GM12875 (cell line): ENCODE measurements at regions not wholly inside any gene's neighbourhood (a gene's known extent, or its start where the extent isn't known, plus 50 kb on each side); places are given as distances from the start of the nearest gene placed in this dataset.
A peak's percentile ranks its signal among the peaks of the same experiment; 100 is the strongest.

Source experiments
- H3K4me3 ChIP-seq: one replicate; pipeline ENCODE4 v1.5.1; 2011; ENCODE audit warnings: low read depth, low read length, control low read depth
- TF ChIP-seq, protein P1 (sequence below): IDR thresholded peaks from 2 replicates; pipeline ENCODE4 v1.5.1; 2011; ENCODE audit warnings: low read depth, mild to moderate bottlenecking, control low read depth, inconsistent platforms, low read length, moderate library complexity, borderline replicate concordance; ENCODE audit not compliant: insufficient read depth

DNA sequence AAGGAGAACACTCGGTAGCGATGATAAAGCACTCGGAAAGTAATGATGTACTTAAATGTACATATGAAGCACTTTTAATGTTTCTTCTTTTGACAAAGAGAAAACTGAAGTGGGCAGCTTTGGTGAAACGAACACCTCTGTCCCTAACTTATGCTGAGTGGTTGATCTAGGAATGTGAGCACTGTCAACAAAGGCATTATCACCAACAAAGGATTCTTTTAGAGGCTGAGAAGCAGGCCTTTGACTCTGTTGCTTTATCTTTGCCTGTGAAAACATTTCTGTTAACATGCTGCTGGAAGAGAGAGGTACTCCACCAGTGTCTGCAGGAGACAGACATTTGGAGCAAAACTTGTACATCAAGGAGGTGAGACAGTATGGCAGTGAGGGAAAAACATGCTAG, 103.2 kb upstream of the VRK1 start:
- no peak overlapping the region for H3K4me3 ChIP-seq
- TF ChIP-seq, protein P1, sequence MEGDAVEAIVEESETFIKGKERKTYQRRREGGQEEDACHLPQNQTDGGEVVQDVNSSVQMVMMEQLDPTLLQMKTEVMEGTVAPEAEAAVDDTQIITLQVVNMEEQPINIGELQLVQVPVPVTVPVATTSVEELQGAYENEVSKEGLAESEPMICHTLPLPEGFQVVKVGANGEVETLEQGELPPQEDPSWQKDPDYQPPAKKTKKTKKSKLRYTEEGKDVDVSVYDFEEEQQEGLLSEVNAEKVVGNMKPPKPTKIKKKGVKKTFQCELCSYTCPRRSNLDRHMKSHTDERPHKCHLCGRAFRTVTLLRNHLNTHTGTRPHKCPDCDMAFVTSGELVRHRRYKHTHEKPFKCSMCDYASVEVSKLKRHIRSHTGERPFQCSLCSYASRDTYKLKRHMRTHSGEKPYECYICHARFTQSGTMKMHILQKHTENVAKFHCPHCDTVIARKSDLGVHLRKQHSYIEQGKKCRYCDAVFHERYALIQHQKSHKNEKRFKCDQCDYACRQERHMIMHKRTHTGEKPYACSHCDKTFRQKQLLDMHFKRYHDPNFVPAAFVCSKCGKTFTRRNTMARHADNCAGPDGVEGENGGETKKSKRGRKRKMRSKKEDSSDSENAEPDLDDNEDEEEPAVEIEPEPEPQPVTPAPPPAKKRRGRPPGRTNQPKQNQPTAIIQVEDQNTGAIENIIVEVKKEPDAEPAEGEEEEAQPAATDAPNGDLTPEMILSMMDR: no peak

DNA sequence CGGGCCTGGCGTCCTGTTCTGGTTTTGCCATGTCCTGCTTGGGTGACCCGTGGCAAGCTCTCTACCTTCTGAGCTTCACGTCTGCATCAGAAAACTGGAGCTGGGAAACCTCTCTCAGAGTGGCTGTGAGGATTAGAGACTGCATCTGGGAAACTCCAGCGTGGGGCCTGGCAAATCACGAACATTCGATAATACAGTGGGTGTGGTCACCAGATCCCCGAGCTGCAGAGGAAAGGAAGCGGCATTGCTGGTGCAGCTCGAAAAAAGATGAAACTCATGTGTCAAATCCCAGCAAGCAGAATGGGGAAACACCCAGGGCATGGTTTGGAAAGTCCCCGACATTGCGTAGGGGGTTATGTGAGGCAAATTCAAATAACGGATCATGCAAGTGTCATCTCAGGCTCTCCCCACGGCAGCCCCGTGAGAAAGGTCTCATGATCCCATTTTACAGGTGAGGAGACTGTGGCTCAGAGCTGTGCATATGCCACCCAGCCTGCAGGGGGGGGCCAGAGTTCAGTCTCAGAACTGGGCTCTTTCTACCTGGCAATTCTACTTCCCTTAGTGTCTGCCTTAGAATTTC, 98.1 kb upstream of the VRK1 start:
- TF ChIP-seq, protein P1: peak; percentile 69
- no peak overlapping the region for H3K4me3 ChIP-seq

DNA sequence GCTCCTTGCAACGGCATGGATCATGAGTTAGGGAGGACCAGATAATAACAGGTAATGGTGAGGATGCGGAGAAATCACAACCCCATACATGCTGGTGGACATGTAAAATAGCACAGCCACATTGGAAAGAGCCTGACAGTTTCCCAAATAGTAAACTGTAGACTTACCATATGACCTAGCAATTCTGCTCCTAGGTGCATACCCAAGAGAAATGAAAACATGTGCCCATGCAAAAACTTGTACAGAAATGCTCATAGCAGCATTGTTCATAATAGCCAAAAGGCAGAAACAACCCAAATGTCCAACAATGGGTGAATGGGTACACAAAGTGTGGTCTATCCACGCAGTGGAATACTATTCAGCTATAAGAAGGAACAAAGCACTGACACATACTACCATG, 97.5 kb upstream of the VRK1 start:
- H3K4me3 ChIP-seq: no peak overlapping the region
- TF ChIP-seq, protein P1: no peak

- TF ChIP-seq, protein P1: no peak
- no peak overlapping the region for H3K4me3 ChIP-seq
Observed at GRCh38 chr14:96702831-96703230, 94.4 kb upstream of the VRK1 start.

GRCh38 chr14:96705422-96706092, 91.6 kb upstream of the VRK1 start:
- no peak overlapping the region for H3K4me3 ChIP-seq
- TF ChIP-seq, protein P1: no peak

GRCh38 chr14:96706893-96707292, 90.3 kb upstream of the VRK1 start:
- H3K4me3 ChIP-seq: no peak overlapping the region
- TF ChIP-seq, protein P1: no peak

- no peak overlapping the region for H3K4me3 ChIP-seq
- TF ChIP-seq, protein P1: no peak
Observed at GRCh38 chr14:96710060-96710666, 87.0 kb upstream of the VRK1 start.
